ENCODE measurements at regions not wholly inside any gene's neighbourhood (a gene's known extent, or its start where the extent isn't known, plus 50 kb on each side); places are given as distances from the start of the nearest gene placed in this dataset.

- H3K4ac ChIP-seq (ENCODE audit: low read depth in 1 of 2, low read length in 2 of 2) = no peak overlapping the region
- WGBS = no CpG with 5 or more reads among the region's 1 CpG
Observed at GRCh38 chr19:41525989-41526388, 50.0 kb upstream of the CEACAM21 start.

More at GRCh38 chr19:41525989-41526388, 50.0 kb upstream of the CEACAM21 start:
- no peak overlapping the region for H2BK120ac ChIP-seq (ENCODE audit: low read depth, low read length)
- H3K4me3 ChIP-seq (ENCODE audit: insufficient read depth in 1 of 2, low read depth in 1 of 2, low read length in 2 of 2) = no peak overlapping the region
- H2BK15ac ChIP-seq (ENCODE audit: low read depth, poor library complexity, severe bottlenecking) = no peak overlapping the region
- no peak overlapping the region for H3K14ac ChIP-seq (ENCODE audit: low read length in 2 of 2)
- H3K27me3 ChIP-seq (ENCODE audit: control insufficient read depth in 1 of 2, insufficient read depth in 1 of 2, low read length in 2 of 2) = peaks cover 12 to 78% of the 10 kb centered on the region in 2 experiments
- H3K27ac ChIP-seq (ENCODE audit: low read length, poor library complexity, severe bottlenecking) = no peak overlapping the region
- no peak overlapping the region for H2BK5ac ChIP-seq (ENCODE audit: low read depth, low read length, poor library complexity, severe bottlenecking)
- no peak overlapping the region for H3K23ac ChIP-seq (ENCODE audit: low read length in 2 of 2)
- no peaks in the 10 kb centered on the region for H3K36me3 ChIP-seq (ENCODE audit: control insufficient read depth in 1 of 2, insufficient read depth in 2 of 2, low read depth in 1 of 2, low read length in 2 of 2)
- no peak overlapping the region for H4K91ac ChIP-seq (ENCODE audit: low read length)
- no peak overlapping the region for H2AK5ac ChIP-seq (ENCODE audit: low read length, severe bottlenecking)
- H3K9ac ChIP-seq (ENCODE audit: low read length) = no peak overlapping the region
- no peak overlapping the region for H4K8ac ChIP-seq (ENCODE audit: low read length)
- no peak overlapping the region for H2AFZ ChIP-seq (ENCODE audit: low read depth, low read length)
- no peaks in the 10 kb centered on the region for H3K4me1 ChIP-seq (ENCODE audit: control insufficient read depth, insufficient read depth, low read depth, low read length)
- no peaks in the 10 kb centered on the region for H3K79me1 ChIP-seq (replicated peaks; ENCODE audit: low read length, poor library complexity, severe bottlenecking)
- no peak for DNase-seq
- H3K4me2 ChIP-seq (ENCODE audit: low read length, poor library complexity, severe bottlenecking) = no peak overlapping the region
- no peaks in the 10 kb centered on the region for H3K9me3 ChIP-seq (ENCODE audit: control insufficient read depth, low read length)
- no peak overlapping the region for H2BK12ac ChIP-seq (ENCODE audit: low read length in 2 of 2)
- no peak overlapping the region for H3K18ac ChIP-seq (ENCODE audit: low read depth in 1 of 2, low read length in 2 of 2)
